NCI-H2227 (cell line): ENCODE measurements at regions not wholly inside any gene's neighbourhood (a gene's known extent, or its start where the extent isn't known, plus 50 kb on each side); places are given as distances from the start of the nearest gene placed in this dataset.

Source experiments
- DNase-seq: peaks from one replicate; lab custom pipeline; 2025; ENCODE audit not compliant: unreplicated experiment; lab: John Stamatoyannopoulos, UW

DNA sequence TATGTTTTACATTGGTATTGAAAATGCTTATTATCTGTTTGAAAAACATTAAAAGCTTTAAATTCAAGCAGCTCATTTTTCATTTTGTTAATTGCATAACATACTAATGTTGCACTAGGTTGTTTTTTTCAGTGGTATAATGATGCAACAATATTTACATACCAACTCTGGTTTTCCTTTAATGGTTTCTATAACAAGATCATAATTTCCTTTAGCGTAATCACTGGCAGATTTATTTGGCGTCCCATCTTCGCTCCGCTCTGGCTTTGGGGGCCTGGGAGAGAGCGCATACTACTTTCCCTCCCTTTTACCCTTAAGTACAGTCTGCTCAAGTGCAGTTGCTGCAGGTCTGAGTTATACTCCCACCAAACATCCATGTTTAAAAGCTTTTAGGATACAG, 574.1 kb downstream of the PRKD1 start:
- no peak for DNase-seq

DNA sequence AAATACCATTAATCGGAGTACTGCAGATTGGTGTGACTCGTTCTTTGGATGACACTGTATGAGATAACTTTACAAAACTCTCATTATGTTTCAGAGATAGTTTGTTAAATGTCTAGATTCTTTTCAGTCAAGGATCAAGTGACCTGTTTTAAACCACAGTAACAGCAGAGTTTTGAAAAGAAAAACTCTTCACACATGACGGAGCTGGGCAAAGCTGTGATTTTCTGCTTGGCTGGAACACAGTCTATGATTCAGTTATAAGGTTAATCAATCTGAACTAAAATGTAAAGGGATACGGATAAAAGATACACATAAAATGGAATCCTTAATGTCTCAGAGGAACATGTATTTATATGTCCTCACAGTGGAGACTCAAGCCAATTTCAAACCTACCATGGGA, 573.2 kb downstream of the PRKD1 start:
- DNase-seq = no peak

DNA sequence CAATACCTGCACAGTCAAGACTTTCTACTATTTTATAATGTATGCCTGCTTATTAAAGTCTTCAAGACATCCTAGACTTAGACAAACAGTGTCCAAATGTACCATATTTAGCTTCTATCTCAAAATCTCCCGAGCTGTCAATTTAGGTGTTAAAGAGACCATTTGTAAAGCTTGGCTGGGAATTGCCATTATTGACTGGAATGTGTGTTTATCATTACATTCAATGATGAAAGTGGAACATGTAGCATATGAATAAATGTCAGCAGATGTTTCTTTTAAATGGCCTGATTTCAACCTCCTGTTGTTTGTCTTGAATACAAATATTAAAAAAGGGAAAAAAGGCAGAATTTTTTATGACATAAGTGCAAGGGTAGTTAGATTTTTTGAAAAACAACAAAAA, 572.3 kb downstream of the PRKD1 start:
- no peak for DNase-seq

DNA sequence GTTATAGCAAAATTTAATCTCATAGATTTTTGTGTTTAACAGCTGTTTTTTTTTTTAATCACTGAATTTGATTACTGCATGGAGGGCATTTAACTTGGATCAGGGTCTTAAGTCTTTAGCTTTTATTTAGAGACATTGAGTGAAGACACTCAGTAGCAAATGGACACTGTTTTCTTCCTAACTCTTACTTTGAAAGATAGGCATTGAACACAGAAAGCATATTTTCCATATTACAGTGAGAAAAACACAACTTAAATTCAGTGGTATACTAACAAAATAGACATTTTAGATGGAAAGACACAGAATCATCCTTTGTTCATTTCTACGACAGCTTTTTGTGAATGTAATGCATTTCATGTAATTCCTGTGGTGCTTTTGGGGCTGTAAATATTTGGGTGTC, 571.8 kb downstream of the PRKD1 start:
- no peak for DNase-seq

DNA sequence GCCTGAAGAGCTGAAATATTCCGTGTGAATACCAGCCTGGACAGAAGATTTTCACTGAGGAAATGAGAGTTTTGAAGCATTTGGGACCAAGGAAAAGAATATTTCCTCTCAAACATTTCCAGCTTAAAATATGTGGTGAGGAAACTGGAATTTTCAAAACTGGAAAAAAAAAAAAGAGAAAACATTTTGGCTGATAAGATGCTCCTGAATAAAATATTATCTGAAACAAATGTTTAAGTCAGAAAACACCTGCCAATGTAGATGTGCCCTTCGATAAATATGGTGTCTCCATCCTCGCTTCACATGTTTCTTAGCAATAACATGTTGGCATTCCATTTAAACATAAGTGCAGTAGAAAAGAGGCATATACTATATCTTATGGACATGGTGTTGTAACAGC, 567.0 kb downstream of the PRKD1 start:
- no peak for DNase-seq

DNA sequence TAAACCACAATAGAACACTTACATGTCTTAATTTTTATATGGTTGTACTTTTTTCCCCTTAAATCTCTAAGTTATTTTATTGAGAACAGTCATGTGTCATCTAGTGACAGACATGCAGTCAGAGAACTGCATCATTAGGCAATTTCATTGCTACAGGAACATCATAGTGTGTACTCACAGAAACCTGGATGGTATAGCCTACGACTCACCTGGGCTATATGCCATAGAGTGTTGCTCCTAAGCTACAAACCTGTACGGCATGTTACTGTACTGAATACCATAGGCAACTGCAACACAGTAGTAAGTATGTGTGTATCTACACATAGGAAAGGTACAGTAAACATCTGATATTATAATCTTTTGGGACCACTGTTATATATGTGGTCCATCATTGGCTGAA, 557.6 kb downstream of the PRKD1 start:
- DNase-seq = no peak

DNA sequence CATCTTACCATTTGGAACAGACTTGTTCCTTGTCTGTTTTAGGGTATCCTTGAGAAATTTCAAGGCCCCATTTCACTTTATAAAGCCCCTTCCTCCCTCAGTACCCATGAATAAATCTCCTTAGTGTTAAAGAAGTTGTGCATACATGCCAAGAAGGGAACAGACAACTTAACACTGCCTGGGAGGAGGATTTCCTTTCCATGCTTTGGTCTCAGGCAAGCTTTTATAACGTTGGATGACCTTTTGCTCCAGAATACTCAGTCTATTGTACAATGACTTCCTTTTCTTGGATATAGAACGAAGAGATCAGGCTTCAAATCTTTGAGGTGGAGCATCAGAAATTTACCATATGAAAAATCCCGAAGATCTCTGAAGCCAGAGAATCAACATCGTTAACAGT, 551.4 kb downstream of the PRKD1 start:
- DNase-seq = no peak

DNA sequence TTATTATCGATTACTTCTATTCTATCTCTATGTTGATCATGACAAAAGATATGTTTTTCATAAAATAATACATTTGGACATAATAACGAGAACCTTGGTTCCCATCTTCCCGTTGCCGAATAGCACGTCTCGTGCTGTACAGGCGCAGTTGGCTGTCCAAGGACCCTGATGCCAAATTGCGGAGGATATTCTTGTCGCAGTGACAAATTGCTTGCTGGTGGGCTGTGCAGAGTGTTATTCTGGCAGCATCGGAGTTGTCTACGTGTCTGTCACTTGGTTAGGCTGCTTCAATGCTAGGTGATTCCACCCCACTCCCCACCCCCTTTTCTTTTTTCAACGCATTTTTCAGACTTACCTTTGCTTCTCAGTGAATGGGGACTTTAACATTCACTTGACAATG, 546.8 kb downstream of the PRKD1 start:
- DNase-seq = no peak

DNA sequence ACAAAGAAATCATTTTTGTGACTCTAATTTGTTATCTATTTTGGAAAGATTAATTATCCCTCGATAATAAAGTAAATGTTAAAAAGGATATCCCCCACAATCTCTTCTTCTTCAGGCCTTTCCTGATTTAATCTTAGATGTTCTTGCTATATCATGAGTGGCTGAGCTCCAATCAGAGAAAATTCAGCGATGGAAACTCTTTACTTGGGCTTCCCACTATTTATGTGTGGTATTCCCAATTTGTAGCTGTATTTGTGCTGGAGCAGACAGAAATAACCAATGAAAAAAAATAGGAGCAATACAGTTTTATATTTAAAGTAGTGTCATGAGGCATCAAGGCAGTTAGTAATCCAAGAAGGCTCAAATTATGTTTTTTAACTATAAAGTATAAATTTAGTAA, 539.1 kb downstream of the PRKD1 start:
- no peak for DNase-seq

DNA sequence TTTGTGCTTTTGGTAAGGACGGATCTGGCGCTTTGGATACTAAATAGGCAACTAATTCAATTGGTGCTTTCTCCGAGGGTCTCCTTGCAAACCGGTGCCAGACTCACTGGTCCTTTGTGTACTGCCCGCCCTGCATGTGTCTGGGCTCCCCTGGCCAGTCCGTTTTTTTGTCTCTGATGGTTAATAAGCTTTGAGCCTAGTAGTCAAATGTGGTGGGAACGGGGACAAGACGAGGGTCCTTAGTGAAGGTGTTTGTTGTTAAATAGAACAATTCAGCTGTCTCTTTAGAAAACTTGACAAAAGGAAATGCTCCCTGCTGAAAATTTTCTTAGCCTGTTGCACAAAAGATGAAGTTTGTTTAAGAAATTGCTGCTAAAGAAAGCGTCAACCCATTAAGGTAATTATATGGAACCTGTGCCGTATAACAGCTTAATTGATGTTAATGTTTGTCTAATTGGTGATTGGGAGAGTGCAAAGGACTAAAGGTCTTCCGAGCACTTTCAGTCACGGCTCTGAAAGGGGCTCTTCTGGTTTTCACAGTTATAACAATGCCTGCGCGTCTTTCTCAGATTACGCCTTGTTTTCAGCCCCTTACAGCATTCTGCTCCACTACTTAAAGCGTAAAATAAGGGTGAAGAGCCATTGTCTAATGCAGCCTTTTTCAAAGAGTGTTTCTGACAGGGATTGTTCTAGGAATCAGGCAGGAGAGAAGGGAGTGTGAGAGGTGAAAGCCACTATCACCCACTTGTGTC, 537.4 kb downstream of the PRKD1 start:
- peak; percentile 71 for DNase-seq

DNA sequence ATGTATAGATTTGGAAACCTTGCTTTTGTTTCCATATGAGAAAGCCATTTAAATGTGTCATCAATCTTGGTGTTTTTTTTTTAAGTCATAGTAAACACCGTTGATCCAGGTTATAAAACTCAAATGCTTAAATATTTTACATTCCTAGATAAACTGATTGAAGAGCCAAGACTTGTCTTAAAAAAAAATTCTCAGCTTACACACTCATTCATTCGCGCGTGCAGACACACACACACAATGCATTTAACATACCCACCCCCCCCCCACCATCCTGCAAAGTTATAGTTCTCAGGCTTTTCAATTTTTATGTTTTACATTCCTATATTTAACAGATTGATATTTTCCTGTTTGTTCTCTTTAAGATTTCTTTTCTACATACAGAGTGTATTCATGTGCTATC, 536.4 kb downstream of the PRKD1 start:
- DNase-seq = no peak

DNA sequence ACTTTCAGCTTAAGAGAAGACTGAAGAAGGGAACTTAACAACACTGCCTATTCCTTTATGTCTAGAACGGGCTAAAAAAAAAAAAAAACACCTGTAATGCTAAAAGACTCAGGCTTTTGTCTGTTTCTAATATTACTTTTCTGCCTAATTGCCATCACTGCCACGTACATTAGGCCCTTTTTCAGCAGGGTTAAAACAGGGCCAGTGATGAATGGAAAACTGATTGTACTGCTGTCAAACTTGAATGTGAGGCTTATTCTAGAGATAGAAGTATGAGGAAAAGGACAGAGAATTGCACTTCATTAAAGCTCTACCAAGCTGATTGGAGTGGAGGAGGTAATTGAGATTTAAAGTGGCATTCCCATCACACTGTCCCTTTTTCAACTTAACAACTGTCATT, 535.8 kb downstream of the PRKD1 start:
- DNase-seq = no peak

DNA sequence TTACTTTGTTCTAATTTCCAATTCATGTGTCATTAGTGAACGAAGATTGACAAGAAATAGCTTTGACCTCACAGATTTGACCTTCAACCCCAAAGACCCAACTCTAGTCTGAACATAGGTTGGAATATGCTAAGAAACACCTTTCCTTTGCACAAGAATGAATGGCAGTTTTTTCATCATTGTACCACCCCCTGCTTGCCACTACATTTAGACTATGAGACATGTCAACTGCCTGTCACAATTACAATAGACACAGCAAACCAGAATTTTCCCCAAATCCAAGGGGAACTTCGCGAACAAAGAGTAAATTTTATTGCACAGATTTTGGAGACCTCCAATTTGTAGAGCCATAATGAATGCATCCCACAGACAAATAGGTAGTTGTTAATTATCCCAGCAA, 535.4 kb downstream of the PRKD1 start:
- DNase-seq = no peak

DNA sequence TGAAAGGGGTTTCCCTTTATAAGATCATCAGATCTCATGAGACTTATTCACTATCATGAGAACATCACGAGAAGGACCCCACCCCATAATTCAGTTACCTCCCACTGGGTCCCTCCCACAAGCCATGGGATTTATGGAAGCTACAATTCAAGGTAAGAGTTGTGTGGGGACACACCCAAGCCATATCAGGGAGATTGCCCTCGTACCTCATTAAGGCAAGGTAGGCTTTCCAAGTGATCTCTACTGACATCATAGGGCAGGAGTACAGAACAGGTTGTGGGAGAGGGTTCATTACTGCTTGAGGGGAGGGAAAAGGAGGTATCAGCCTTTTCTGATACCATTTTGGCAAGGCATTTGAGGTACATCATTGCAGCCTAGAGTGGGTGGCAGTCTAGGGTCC, 524.6 kb downstream of the PRKD1 start:
- DNase-seq = no peak

DNA sequence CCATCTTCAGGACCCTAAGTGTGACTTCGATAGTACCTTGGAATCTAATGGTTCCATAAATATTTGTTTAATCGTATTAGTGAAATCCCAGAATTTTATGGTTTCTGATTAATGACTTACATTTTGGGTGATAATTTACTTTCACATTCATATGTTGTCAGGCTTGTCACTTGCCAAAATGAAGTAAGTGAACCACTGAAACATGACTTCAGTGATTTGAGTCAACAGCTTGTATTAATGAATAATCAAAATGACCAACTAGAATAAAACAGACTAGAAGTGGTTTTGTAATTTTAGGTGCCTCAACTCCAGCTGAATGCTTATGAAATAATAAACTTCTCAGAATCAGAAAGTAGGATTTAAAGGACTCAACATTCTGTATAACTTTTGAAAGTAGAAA, 517.1 kb downstream of the PRKD1 start:
- DNase-seq = no peak

DNA sequence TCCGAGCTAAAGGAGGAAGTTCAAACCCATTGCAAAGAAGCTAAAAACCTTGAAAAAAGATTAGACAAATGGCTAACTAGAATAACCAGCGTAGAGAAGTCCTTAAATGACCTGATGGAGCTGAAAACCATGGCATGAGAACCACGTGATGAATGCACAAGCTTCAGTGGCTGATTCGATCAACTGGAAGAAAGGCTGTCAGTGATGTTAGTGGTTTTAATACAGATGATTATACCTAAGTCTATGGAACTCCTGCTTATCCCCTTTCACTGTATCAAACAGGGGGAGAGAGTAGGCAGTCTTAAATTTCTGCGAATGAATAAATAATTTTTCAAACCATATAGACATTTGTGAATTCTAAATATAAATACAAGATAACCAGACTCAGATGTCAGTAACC, 512.7 kb downstream of the PRKD1 start:
- peak; percentile 36 for DNase-seq

DNA sequence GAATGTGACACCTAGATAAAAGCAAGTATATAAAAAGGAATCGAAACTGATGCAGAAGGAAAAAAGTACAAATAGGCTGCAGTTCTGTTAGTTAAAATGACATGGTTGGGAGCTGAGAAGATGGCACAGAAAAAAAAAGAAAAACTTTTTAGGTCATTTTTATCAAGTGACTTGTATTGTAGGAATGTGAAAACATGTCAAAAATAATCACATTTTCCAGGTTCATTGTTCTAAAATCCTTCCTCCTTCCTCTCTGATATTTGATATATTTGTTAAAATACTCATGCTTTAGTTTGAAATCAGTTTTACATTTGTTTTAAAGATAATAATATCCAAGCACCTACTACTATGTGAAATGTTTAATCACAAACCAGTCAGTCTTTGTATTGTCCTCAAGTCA, 507.9 kb downstream of the PRKD1 start:
- DNase-seq = no peak

DNA sequence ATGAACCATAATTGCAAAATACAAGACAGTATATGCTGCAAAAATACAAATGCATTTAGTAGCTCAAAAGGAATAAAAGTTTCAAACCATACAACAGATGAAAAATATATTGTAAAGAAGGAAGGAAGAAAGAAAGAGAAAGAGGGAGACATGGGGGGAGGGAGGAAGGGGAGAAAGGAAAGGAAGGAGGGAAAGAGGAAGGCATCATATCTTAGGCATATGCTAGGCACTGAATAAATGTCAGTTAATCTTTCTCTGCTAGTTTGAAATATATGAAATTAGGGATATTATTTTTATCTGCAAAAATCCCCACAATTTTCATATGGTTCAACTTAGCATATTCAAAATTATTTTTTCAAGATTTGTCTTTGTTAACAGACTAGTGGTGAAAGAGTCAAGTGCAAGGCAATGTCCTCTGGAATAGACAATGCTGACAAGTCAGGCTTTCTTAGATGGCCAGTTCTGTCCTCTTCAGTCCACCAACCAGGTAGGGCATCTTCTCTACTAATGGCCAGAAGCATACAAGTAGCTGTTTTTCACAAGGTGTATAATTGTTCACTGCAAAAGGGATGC, 506.4 kb downstream of the PRKD1 start:
- no peak for DNase-seq

DNA sequence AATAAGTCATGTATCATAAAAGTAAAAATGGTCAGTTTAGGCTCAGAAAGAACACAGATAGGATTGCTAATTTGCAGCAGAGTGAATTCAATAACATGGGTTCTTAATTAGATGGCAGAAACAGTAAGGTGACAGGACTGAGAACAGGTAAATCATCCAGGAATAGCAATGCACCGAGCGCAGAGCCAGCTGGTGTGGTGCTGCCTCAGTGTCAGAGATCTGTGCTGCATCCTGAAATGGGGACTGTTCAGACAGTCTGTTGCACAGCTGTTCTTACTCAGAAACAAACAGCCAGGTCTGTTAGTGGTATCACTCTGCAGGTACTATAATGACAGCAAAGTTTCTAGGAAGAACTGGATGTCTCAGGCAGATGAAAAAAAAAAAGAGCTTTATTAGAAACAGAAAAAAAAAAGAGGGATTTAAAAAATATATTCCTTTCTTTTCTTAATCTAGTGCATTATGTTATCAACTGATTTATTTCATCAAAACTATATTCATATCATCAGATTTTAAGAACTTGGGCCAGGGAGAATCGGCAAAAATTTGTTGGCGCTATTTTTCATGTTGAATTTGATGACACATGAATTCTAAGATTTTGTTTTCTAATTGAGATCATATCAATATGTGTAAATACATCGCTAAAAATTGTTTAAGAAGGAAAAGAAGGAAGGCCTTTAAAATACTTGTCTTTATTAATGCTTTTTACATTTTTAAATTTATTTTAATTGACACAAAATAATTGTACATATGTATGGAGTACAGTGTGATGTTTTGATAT, 501.8 kb downstream of the PRKD1 start:
- no peak for DNase-seq

DNA sequence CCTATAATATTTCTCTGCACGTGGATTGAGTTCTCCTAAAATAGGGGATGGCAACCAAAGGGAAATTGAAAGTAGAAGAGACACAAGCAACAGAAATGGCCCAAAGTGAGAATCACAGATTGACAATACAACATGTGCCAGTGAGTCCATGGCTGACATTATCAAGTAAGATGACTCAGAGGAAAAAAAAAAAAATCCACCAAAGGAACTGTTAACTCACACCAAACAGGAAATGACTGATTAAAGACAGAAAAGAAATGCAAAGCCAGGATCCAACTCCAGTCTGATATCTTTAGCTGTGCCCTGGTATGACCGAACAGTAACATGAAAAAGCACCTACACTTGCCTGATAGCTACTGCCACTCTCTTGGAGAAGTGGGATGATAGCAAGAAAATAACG, 485.0 kb downstream of the PRKD1 start:
- no peak for DNase-seq

DNA sequence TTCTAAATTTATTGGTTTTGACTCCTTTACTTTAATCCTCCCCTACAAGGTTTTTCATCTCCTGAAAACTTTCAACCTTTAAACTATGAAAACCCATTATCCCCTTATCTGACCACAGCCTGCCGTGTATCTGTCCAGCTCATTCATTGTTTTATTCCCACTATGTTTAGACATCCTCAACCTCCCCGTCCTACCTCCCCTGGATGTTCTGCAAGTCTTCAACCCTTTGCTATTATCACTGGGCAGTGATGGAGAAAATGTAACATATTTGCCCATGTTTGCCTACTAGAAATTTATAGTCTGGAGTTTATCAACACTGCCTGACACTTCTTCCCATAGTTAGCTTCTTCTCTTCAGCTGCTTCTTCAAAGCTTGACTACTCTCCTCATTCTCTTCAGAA, 483.4 kb downstream of the PRKD1 start:
- no peak for DNase-seq

DNA sequence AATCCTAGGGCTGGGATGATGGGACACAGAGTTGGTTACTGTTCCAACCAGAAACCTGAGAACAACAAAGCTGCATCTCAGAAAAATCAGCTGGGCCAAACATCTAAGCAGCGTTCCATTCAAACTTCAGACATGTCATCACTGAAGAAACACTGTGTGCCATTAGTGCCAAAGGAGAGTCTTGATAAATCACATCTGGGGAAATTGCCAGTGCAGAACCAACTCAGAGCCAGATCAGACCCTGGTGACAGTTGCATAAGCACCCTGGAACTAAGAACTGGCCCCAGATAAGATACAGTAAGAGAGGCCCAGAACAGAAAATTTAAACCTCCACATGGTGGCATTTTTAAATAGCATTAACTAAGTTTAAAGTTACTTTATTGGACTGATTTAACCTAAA, 482.8 kb downstream of the PRKD1 start:
- no peak for DNase-seq
